ENCODE measurements at regions not wholly inside any gene's neighbourhood (a gene's known extent, or its start where the extent isn't known, plus 50 kb on each side); places are given as distances from the start of the nearest gene placed in this dataset.

DNA sequence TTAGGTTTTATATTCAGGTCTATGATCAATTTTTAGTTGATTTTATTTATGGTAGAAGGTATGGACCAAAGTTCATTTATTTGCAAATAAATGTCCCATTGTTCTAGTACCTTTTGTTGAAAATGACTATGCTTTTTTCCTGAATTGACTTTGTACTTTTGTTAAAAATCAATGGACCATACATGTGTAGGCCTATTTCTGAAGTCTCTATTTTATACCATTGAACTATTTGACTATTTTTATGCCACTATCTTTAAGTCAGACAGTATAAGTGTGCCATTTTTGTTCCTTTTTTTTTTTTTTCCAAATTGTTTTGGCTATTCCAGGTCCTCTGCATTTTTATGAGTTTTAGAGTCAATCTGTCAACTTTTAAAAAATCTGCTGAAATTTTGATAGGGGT lies 73.6 kb upstream of the UGP2 start:
- Histone ChIP-seq H3K27me3 (ENCODE audit: low read depth) (no peaks in the 10 kb centered on the region), H3K27ac (replicated peaks) (no peak overlapping the region), H3K36me3 (no peaks in the 10 kb centered on the region), H3K9me3 (replicated peaks) (peaks cover 15% of the 10 kb centered on the region), H3K4me3 (no peak overlapping the region), H3K4me1 (peaks cover 17% of the 10 kb centered on the region)
- intact Hi-C loops (cut with micrococcal nuclease): no loop called here
- TF ChIP-seq, protein P1, sequence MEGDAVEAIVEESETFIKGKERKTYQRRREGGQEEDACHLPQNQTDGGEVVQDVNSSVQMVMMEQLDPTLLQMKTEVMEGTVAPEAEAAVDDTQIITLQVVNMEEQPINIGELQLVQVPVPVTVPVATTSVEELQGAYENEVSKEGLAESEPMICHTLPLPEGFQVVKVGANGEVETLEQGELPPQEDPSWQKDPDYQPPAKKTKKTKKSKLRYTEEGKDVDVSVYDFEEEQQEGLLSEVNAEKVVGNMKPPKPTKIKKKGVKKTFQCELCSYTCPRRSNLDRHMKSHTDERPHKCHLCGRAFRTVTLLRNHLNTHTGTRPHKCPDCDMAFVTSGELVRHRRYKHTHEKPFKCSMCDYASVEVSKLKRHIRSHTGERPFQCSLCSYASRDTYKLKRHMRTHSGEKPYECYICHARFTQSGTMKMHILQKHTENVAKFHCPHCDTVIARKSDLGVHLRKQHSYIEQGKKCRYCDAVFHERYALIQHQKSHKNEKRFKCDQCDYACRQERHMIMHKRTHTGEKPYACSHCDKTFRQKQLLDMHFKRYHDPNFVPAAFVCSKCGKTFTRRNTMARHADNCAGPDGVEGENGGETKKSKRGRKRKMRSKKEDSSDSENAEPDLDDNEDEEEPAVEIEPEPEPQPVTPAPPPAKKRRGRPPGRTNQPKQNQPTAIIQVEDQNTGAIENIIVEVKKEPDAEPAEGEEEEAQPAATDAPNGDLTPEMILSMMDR (IDR thresholded peaks at IDR 0.05; ENCODE audit: borderline replicate concordance): no peak
- DNase-seq: no peak

DNA sequence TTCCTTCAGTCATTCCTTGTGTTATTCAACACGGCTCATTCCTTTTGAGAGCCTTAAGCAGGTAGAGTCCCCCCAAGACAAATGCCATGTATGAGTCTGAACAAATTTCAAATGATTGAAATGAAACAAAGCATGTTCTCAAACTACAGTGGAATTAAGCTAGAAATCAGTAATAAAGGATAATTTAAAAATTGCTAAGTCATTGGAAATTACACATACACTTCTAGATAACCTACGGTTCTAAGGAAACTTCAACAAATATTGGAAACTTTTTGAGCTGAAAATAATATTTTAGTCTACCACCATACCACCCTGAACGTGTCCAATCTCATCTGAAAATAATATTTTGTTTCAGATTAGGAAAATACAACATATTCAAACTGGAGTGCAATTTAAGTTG lies 71.8 kb upstream of the UGP2 start:
- DNase-seq: no peak
- no peaks in the 10 kb centered on the region for H3K4me1 ChIP-seq
- H3K4me3 ChIP-seq: no peak overlapping the region
- intact Hi-C loops (cut with micrococcal nuclease): no loop called here
- H3K9me3 ChIP-seq (replicated peaks): peaks cover 15% of the 10 kb centered on the region
- TF ChIP-seq, protein P1 (IDR thresholded peaks at IDR 0.05; ENCODE audit: borderline replicate concordance): no peak
- no peaks in the 10 kb centered on the region for H3K27me3 ChIP-seq (ENCODE audit: low read depth)
- H3K27ac ChIP-seq (replicated peaks): no peak overlapping the region
- H3K36me3 ChIP-seq: no peaks in the 10 kb centered on the region

DNA sequence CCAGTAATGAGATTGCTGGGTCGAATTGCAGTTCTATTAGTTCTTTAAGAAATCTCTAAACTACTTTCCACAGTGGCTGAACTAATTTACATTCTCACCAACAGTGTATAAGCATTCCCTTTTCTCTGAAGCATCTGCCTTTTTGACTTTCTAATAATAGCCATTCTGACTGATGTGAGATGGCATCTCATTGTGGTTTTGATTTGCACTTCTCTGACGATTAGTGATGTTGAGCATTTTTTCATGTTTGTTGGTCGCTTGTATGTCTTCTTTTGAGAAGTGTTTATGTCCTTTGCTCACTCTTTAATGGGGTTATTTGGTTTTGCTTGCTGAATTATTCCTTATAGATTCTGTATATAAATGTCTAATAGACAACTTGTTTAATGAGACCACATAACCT lies 69.6 kb upstream of the UGP2 start:
- intact Hi-C loops (cut with micrococcal nuclease): no loop called here
- H3K36me3 ChIP-seq: no peaks in the 10 kb centered on the region
- H3K4me1 ChIP-seq: no peaks in the 10 kb centered on the region
- no peaks in the 10 kb centered on the region for H3K27me3 ChIP-seq (ENCODE audit: low read depth)
- H3K27ac ChIP-seq (replicated peaks): no peak overlapping the region
- H3K9me3 ChIP-seq (replicated peaks): peaks cover 11% of the 10 kb centered on the region
- no peak for DNase-seq
- H3K4me3 ChIP-seq: no peak overlapping the region
- TF ChIP-seq, protein P1 (IDR thresholded peaks at IDR 0.05; ENCODE audit: borderline replicate concordance): no peak

DNA sequence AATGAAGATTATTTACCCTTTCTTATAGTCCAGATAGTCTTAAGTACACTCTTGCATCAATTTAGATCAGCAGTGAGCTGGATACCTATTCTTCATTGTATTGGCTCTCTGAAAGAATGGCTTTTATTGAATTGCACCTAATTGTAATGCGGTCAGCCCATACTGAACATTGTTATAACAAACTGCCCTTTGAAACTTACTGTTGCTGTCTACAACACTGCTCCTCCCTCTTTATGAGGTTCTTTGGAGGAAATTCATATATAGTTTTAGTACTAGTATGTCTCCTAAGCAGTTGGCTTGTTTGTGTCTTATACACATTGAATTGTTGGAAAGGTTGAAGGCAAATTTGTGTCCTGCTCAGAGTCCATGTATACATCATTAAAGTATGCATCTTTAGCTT lies 66.5 kb upstream of the UGP2 start:
- Histone ChIP-seq H3K4me3 (no peak overlapping the region), H3K27me3 (ENCODE audit: low read depth) (no peaks in the 10 kb centered on the region), H3K27ac (replicated peaks) (no peak overlapping the region), H3K9me3 (replicated peaks) (no peaks in the 10 kb centered on the region), H3K36me3 (no peaks in the 10 kb centered on the region), H3K4me1 (no peaks in the 10 kb centered on the region)
- intact Hi-C loops (cut with micrococcal nuclease): no loop called here
- no peak for DNase-seq
- TF ChIP-seq, protein P1 (IDR thresholded peaks at IDR 0.05; ENCODE audit: borderline replicate concordance): no peak

DNA sequence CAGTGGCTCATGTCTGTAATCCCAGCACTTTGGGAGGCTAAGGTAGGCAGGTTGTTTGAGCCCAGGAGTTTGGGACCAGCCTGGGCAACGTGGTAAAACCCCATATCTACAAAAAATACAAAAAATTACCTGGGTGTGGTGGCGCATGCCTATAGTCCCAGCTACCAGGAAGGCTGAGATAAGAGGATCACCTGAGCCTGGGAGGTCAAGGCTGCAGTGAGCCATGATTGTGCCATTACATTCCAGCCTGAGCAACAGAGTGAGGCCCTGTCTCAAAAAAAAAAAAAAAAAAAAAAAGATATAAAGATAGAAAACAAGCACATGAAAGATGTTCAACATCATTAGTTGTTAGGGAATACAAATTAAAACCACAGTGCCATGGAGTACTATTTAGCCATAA lies 65.3 kb upstream of the UGP2 start:
- TF ChIP-seq, protein P1 (IDR thresholded peaks at IDR 0.05; ENCODE audit: borderline replicate concordance): no peak
- no peak overlapping the region for H3K4me3 ChIP-seq
- no peaks in the 10 kb centered on the region for H3K36me3 ChIP-seq
- intact Hi-C loops (cut with micrococcal nuclease): no loop called here
- no peak overlapping the region for H3K27ac ChIP-seq (replicated peaks)
- no peaks in the 10 kb centered on the region for H3K4me1 ChIP-seq
- no peak for DNase-seq
- H3K9me3 ChIP-seq (replicated peaks): no peaks in the 10 kb centered on the region
- H3K27me3 ChIP-seq (ENCODE audit: low read depth): no peaks in the 10 kb centered on the region

DNA sequence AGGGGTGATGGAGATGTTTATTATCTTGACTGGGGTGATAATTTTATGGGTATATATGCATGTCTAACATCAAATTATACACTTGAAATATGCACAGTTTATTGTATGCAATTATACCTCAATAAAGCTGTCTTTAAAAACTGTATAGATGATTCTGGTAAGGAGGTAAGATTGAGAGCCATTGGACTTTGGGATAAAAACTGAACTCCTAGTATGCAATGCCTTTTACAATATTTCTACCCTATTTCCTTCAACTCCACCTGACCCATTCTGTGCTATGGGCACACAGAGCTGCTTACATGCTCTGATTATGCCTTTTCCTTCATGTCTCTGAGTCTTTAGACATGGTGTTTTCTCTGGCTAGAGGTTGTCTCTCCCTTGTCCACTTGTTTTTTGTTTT lies 63.9 kb upstream of the UGP2 start:
- H3K9me3 ChIP-seq (replicated peaks): no peaks in the 10 kb centered on the region
- no peak overlapping the region for H3K27ac ChIP-seq (replicated peaks)
- H3K27me3 ChIP-seq (ENCODE audit: low read depth): no peaks in the 10 kb centered on the region
- TF ChIP-seq, protein P1 (IDR thresholded peaks at IDR 0.05; ENCODE audit: borderline replicate concordance): no peak
- H3K4me1 ChIP-seq: no peaks in the 10 kb centered on the region
- H3K4me3 ChIP-seq: no peak overlapping the region
- intact Hi-C loops (cut with micrococcal nuclease): no loop called here
- no peak for DNase-seq
- H3K36me3 ChIP-seq: no peaks in the 10 kb centered on the region

Data from left ventricle myocardium inferior (tissue), 1 donor.